ENCODE measurements at regions not wholly inside any gene's neighbourhood (a gene's known extent, or its start where the extent isn't known, plus 50 kb on each side); places are given as distances from the start of the nearest gene placed in this dataset.
A peak's percentile ranks its signal among the peaks of the same experiment; 100 is the strongest.

- TF ChIP-seq CTCF (IDR thresholded peaks at IDR 0.05), result no peak
These were observed 78.9 kb upstream of the AK4 start for GRCh38 chr1:65069011-65069565.

DNA sequence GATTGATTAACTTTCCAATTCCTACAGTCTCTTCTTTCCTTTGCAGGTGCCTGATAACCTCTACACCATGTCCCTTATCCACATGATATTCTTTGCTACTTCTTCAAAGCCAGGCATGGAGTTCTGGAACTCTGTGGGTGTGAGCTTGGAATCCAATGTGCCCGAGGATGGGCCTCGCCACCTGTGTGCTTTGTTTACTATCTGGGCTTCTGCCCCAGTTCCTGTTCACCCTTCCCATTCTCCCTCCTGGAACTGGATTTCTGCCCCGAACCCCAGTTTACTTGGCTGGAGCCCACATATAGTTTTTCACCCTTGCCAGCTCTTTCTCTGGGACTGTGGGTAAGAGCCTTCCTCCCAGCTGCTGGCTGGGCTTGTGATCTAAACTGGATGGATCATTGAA lies 75.2 kb upstream of the AK4 start:
- no peak for TF ChIP-seq CTCF (IDR thresholded peaks at IDR 0.05)

DNA sequence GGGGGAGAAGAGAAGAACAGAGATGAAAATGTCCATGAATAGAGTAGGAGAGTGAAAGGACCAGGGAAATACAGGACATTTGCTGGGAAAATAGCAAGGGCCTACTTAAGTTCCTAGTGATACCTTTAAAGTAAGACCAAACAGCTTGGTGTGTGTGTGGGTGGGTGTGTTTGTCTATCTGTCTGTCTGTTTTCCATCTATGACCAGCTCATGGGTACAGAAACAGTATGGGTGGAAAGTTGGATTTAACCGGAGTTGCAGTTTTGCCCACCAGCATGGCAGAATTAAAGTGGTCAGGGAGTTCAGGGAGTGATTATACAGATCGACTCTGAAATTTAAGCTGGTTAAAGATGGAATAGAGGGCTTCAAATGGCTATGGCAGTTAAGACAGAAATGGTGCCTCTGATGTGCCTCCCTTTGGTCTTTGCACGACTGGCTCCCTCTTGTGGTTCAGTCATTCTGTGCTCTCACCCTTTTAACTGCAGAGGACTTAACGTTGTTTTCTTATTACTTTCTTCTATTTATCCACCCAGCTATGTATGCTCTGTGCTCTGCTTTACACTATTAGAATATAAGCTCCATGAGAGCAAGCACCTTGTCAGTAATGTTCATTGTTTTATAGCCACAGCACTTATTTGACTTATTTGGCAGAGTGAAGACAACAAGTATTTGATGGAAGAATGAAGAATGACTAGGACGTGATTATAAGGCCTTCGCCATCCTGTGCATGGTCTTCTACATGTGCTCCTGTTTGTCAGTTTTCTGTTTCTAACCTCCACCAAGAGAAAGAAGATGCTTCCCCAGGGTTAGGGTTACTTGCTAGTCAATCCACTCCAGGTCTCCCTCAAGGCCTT lies 72.7 kb upstream of the AK4 start:
- peak; percentile 72 for TF ChIP-seq CTCF (IDR thresholded peaks at IDR 0.05)

GRCh38 chr1:65077369-65077768 lies 70.6 kb upstream of the AK4 start:
- no peak for TF ChIP-seq CTCF (IDR thresholded peaks at IDR 0.05)

GRCh38 chr1:65079941-65080340 lies 68.1 kb upstream of the AK4 start:
- TF ChIP-seq CTCF (IDR thresholded peaks at IDR 0.05), result no peak

DNA sequence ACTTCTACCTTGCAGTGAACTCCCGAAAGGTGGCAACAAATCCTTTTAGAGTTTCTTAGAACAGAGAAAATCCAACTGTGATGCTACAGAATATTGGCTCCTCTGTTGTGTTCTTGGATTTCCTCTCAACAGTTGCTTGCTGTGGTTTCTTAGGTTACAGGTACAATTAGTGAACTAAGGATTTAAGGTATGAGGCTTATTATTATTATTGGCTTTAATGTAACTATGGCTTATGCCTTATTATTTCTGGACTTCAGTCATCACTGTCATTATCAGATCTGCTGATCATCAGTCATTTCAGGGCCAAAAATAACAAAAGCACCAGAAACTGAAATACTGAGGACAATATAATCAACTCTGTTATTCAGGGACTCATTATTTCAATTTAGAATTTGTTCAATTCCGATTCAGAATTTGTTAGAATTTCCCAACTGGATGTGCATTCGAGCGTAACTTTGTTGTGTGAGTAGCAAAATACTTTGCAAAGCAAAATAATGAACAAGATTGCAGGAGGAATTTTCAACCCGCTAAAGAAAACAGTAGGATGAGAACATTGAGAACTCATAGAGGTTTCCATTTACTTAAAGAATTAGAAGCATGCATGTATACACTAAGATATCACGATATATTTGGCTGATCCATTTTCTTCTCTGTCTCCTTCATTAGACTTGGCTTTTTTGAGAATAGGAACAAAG lies 65.5 kb upstream of the AK4 start:
- TF ChIP-seq CTCF (IDR thresholded peaks at IDR 0.05), result no peak

DNA sequence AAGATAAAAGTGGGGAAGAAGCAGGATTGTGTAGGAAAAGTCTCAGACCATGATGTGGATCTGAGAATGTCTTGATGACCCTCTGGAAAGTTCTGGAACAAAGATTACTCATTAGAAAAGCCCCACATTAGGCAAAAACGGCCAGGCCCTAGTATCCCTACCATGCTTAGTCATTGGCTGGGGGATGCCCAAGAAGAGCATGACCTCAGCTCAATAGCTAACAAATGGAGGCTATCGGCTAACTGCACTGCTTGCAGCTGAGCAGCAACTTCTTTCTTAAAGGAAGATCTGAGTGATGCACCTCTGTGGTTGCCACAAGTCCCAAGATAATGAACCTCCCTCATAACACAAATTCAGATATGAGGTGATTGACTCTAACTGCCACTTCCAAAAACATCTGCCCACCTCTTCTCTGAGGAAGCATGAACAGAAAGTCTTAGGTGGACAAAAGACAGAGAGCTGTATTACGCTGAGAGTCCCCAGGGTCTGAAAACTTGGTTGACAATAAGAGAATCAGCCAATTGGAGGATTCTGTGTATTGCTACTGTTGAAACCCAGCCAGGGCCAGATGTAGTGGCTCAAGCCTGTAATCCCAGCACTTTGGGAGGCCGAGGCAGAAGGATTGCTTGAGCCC lies 64.6 kb upstream of the AK4 start:
- TF ChIP-seq CTCF (IDR thresholded peaks at IDR 0.05), result no peak

Data from LNCAP (cell line).